Cardiac muscle cell (in vitro differentiated cells and primary cell): ENCODE measurements at regions not wholly inside any gene's neighbourhood (a gene's known extent, or its start where the extent isn't known, plus 50 kb on each side); places are given as distances from the start of the nearest gene placed in this dataset.

ENCODE experiments used
- DNase-seq, 2 donors: peaks; one replicate each; pipeline versions ENCODE4 v3.0.0 to v3.0.0-alpha.2; 2010 to 2017; ENCODE audit warnings: low read depth in 1 of 2, low spot score in 1 of 2
- H3K27ac ChIP-seq: fragments of 200-600 bp; sonication (generic); 2 replicates; pipeline ENCODE4 v1.5.1; 2016
- H3K27me3 ChIP-seq: fragments of 200-600 bp; sonication (generic); 2 replicates; pipeline ENCODE4 v1.6.0; 2016; ENCODE audit warnings: control low read depth
- H3K36me3 ChIP-seq: fragments of 200-600 bp; sonication (generic); 2 replicates; pipeline ENCODE4 v1.5.1; 2016; ENCODE audit warnings: control low read depth
- H3K4me1 ChIP-seq: fragments of 200-600 bp; sonication (generic); 2 replicates; pipeline ENCODE4 v1.8.1; 2017; ENCODE audit warnings: low read depth, mild to moderate bottlenecking, mixed run types
- H3K4me3 ChIP-seq: fragments of 200-600 bp; sonication (generic); 2 replicates; pipeline ENCODE4 v1.5.1; 2016; ENCODE audit warnings: mild to moderate bottlenecking
- H3K9me3 ChIP-seq: fragments of 200-600 bp; sonication (generic); 2 replicates; pipeline ENCODE4 v1.5.1; 2017; ENCODE audit warnings: low read depth, mild to moderate bottlenecking, control low read depth
- CTCF ChIP-seq: IDR thresholded peaks from 2 replicates; pipeline ENCODE4 v1.5.1; 2012; ENCODE audit warnings: low read depth, mild to moderate bottlenecking, low read length

GRCh38 chr6:165117121-165117520 lies 192.3 kb downstream of the C6orf118 start:
- H3K27me3 ChIP-seq, result no peaks in the 10 kb centered on the region
- no peak for DNase-seq
- no peak for TF ChIP-seq CTCF
- H3K4me3 ChIP-seq, result no peak overlapping the region
- no peaks in the 10 kb centered on the region for H3K36me3 ChIP-seq
- no peak overlapping the region for H3K27ac ChIP-seq
- no peaks in the 10 kb centered on the region for H3K4me1 ChIP-seq
- no peaks in the 10 kb centered on the region for H3K9me3 ChIP-seq

GRCh38 chr6:165110860-165111259 lies 198.5 kb downstream of the C6orf118 start:
- no peak for TF ChIP-seq CTCF
- no peak for DNase-seq
- no peak overlapping the region for H3K4me3 ChIP-seq
- H3K27ac ChIP-seq, result no peak overlapping the region
- no peaks in the 10 kb centered on the region for H3K27me3 ChIP-seq
- H3K4me1 ChIP-seq, result no peaks in the 10 kb centered on the region
- H3K36me3 ChIP-seq, result no peaks in the 10 kb centered on the region
- no peaks in the 10 kb centered on the region for H3K9me3 ChIP-seq

- no peak for DNase-seq
- no peak for TF ChIP-seq CTCF
- H3K27ac ChIP-seq, result no peak overlapping the region
- no peaks in the 10 kb centered on the region for H3K9me3 ChIP-seq
- H3K36me3 ChIP-seq, result no peaks in the 10 kb centered on the region
- no peaks in the 10 kb centered on the region for H3K4me1 ChIP-seq
- no peak overlapping the region for H3K4me3 ChIP-seq
- no peaks in the 10 kb centered on the region for H3K27me3 ChIP-seq
Observed at GRCh38 chr6:165109011-165109410, 200.4 kb downstream of the C6orf118 start.

- H3K4me3 ChIP-seq, result no peak overlapping the region
- no peaks in the 10 kb centered on the region for H3K4me1 ChIP-seq
- no peaks in the 10 kb centered on the region for H3K36me3 ChIP-seq
- no peaks in the 10 kb centered on the region for H3K27me3 ChIP-seq
- DNase-seq, result no peak
- no peak overlapping the region for H3K27ac ChIP-seq
- no peak for TF ChIP-seq CTCF
- H3K9me3 ChIP-seq, result no peaks in the 10 kb centered on the region
Observed at GRCh38 chr6:165106261-165106660, 203.1 kb downstream of the C6orf118 start.

- peak in 1 of 2 donors; percentile 1 for DNase-seq
- no peak overlapping the region for H3K27ac ChIP-seq
- H3K4me1 ChIP-seq, result no peaks in the 10 kb centered on the region
- TF ChIP-seq CTCF, result peak; percentile 18
- no peak overlapping the region for H3K4me3 ChIP-seq
- no peaks in the 10 kb centered on the region for H3K36me3 ChIP-seq
- H3K9me3 ChIP-seq, result no peaks in the 10 kb centered on the region
- H3K27me3 ChIP-seq, result no peaks in the 10 kb centered on the region
Observed at GRCh38 chr6:165098165-165098564, 211.2 kb downstream of the C6orf118 start.

GRCh38 chr6:165096868-165097267 lies 212.5 kb downstream of the C6orf118 start:
- H3K9me3 ChIP-seq, result no peaks in the 10 kb centered on the region

More at GRCh38 chr6:165096868-165097267, 212.5 kb downstream of the C6orf118 start:
- no peaks in the 10 kb centered on the region for H3K27me3 ChIP-seq
- no peak for TF ChIP-seq CTCF
- no peak overlapping the region for H3K27ac ChIP-seq
- no peaks in the 10 kb centered on the region for H3K36me3 ChIP-seq
- no peak overlapping the region for H3K4me3 ChIP-seq
- DNase-seq, result no peak
- H3K4me1 ChIP-seq, result no peaks in the 10 kb centered on the region
